GM21723 (cell line): ENCODE measurements at regions not wholly inside any gene's neighbourhood (a gene's known extent, or its start where the extent isn't known, plus 50 kb on each side); places are given as distances from the start of the nearest gene placed in this dataset.

ENCODE experiments used
- ATAC-seq: cut with Tn5 transposase; IDR thresholded peaks from one replicate; pipeline ENCODE4 v1.9.1; 2021; ENCODE audit warnings: mild to moderate bottlenecking, moderate library complexity; ENCODE audit not compliant: unreplicated experiment

DNA sequence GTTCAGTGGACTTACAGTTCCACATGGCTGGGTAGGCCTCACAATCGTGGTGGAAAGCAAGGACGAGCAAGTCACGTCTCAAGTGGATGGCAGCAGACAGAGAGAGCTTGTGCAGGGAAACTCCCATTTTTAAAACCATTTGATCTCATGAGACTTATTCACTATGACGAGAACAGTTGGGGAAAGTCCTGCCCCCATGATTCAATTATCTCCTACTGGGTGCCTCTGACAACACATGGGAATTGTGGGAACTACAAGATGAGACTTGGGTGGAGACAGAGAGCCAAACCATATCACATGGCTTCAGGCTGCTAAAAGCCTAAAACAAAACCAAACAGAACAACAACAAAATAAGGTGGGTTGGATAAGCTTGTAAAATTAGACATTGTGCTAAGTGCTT, 194.4 kb upstream of the CPEB2 start:
- no peak for ATAC-seq

DNA sequence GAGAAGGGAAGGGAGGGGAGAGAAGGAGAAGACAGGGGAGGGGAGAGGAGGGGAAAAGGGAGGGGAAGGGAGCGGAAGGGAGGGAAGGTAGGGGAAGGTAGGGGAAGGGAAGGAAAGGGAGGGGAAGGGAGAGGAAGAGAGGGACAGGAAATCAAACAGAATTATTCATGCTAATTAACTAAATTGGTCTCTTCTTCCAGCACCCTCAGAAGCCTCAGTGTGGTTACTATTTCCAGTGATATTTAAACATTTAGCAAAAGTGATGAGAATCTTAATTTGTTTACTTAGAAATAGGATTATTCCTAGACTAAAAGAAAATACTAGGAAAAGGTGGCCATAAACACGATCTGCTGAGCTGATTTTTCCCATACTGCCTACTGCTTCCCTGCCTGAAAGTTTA, 193.1 kb upstream of the CPEB2 start:
- ATAC-seq: no peak

DNA sequence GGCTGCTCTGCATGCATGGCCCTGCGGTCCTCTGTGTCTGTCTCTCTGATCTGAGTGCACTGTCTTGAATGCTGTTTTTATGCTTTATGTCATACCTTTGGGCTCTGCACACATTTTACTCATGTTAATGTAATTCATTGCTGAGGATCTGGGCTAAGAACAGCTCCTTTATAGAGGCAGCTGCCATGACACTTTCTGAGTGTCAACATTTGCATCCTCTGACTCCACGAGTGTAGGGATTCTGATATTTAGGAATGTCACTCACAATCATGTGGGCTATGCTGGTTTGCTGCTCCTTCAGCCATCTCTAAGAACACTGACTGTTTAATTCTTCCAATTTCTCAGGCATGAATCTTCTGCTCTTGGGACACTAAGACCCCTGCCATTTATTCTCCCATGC, 192.2 kb upstream of the CPEB2 start:
- ATAC-seq: no peak

DNA sequence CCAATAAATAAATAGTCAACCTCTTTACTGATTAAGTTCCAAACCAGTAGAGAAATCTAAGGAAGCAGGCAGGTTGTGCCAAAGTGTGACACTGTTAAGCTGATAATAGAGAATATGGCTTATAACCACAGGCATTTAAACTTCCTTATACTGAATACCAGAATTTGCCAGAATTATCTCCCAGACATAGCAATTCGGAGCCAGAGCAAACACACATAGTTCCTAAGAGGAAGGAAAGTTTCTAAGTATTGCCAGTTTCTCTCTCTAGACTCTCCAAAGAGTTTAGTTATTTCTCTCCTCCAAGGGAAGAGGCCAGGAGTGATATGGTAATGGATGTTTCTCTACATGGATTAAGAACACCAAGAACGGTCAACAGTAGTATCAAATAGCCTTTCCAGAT, 191.7 kb upstream of the CPEB2 start:
- no peak for ATAC-seq

DNA sequence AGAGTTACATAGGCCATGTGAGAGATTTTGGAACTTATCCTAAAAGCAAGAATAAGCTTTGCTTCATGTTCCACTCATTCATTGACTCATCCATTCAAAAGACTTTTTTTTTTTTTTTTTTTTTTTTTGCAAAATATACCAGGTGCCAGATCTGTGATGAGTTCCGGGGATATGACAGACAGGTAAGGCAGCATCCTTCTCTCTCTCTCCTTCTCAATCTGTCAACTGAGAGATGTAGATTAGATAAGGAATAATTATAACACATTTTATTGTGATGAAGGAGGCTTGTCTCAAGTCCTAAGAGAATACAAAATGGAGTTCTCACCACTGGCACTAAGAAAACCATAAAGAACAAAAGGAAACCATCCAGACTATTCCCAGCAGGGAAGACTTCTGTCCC, 190.2 kb upstream of the CPEB2 start:
- no peak for ATAC-seq

DNA sequence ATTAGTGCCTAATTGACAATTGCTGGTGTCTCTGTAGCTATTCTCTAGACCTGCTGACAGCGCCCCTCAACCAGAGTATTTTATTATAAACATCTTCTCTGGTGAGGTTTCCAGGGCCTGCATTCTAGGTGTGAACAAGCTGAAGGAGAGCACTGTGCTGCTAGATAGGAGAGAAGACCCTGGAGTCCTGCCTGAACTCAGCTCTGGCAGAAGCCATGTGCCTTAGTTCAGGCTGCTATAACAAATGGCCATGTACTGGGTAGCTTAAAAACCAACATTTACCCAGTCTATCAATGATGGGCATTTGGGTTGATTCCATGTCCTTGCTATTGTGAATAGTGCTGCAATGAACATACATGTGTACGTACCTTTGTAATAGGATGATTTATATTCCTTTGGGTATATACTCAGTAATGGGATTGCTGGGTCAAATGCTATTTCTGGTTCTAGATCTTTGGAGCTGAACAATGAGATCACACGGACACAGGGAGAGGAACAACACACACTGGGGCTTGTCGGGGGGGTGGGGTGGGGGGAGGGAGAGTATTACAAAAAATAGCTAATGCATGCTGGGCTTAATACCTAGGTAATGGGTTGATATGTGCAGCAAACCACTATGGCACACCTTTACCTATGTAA, 185.5 kb upstream of the CPEB2 start:
- ATAC-seq: no peak

DNA sequence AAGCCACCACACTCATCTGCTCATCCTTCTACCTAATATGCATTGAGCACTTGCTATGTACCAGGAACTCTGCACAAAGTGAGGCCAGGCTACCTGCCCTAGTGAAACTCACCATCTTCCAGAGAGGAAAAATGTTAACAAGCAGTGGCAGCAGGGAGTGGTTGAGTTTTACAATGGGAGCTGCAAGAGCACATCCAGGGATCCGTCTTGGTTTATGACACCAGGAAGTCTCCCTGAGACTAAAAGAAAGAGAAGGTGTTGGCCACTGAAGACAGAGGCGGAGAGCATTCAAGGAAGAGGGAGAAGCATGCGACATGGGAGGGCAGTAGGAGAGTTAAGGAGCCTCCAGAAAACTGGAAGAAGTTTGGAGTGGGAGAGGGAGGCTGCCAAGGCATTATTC, 178.1 kb upstream of the CPEB2 start:
- ATAC-seq: no peak

DNA sequence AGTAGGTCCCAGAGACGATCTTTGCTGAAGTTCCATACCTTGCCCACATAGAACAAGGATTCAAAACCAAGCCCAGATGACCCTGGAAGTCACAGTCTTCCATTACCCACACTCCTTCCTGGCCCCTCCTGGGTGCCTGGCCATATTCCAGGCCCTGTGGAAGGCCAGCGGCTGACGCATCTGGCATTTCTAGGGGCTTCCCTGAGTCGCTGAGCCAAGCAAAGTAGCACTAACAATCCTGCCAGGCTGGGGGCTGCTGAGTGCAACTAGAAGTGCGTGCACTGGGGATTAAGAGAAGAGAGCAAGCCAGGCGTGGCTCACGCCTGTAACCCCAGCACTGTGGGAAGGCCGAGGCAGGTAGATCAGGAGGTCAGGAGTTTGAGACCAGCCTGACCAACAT, 175.2 kb upstream of the CPEB2 start:
- ATAC-seq: no peak

DNA sequence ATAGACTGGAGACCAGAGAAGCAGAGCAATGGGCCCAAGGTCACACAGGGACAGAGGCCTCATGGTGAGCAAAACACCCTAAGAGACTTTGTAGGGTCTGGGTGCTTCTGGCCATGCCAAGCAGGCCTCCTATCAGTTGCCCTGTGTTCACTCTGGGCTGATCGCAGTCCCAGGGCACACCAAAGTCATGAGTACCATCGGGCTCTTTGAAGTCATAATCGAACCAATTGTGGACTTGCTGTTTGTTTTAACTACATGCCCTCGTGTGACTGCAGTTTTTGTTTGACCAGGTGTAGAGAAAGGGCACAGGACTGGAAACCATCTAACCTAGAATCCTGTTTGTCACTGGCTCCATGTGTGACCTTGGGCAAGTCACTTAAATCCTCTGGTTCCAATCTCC, 172.5 kb upstream of the CPEB2 start:
- ATAC-seq: no peak

DNA sequence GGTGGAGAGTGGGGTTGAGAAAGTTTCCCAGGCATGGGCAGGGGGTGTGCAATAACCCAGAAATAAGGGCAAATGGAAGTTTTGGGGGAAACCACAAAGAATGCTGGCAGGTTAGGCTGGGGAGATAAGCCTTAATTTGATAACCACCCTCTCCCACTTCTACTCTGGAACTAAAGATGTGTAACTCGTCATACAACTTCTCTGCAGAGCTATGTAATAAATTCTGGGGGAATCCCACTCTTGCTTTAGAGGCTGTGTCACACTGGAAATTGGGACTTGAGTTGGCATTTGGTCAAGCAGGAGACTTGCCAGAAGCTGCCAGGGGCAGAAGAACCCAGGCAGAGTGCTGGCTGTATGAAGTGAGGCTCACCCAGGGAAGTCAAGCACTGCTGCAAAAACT, 170.9 kb upstream of the CPEB2 start:
- ATAC-seq: no peak

DNA sequence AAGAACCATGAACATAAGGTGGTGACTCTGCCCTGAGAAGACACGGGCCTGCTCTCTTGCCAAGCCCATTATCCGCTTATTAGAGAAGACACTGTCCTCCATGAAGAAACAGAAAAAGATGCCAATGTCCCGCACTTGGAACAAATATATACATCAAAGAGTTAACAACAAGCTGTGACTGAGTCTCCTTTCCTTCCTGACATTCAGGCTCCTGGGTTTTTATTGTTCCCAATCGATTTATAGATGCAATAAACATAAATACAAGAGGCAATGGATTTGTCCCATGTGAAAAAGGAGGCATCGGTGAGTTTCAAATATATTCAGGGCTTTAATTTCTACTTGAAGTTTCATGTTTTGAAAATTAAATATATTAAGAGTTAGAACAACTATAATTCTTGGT, 169.2 kb upstream of the CPEB2 start:
- no peak for ATAC-seq

DNA sequence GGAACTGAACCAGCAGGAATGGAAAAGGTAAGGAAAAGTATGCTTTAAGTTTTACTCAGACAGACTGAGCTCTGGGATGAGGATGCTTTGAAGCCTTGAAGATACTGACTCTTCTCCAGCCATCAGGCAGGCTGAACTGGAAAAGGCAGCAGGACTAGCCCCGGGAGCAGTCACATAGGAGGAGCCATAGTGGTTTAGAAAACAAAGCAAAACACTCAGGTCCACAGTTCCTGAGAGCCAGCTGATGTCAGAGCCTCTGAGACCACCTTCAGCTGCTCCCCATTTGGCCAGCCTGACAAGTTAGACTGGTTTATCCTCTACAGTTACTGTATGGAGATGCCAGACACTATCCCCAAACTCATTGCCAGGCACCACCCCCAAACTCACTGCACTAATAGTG, 167.9 kb upstream of the CPEB2 start:
- no peak for ATAC-seq

DNA sequence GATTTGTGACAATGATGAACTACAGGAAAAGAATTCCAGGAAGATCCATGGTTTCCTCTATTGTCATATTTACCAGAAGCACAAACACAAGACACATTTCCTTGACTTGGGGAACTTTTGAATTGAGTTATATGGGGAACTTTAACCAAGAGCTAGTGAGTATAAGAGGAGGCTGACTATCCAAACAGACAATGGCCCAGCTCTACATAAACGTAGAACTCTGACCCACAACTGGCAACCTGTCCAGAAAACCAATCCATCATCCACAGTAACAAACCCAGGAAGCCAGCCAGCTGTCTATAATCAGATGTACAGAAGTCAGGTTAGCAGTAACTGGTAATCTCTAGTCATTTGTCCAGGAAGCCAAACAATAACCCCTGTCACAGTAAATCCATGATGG, 167.0 kb upstream of the CPEB2 start:
- no peak for ATAC-seq

DNA sequence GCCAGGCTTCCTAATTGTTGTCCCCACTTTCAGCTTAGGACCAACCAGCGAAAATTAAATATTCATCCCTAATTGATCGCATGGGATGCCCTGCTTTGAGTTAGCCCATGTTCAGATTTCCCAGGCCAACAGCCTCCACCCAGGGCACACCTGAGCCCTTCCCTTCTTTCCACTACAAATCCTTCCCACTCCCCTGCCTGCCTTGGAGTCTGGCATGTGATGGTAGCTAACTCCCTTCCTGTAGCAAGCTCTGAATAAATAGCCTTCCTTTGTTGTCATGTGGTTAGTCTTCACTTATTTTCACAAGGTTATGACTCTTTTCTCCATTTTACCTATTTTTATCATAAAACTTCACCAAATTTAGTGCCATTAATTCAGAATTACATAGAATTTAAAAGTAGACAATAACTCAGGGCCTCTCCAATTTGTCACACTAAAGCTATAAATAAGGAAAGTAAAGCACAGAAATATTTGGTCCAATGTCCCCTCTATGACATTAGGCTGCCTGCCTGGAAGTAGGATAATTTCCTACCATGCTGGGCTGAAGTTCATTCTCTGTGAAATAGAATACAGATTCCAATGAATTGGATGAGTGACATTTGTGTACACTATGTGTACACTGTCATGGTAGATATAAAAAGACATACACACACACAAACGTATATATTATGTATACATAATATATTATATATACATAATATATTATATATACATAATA, 166.4 kb upstream of the CPEB2 start:
- ATAC-seq: no peak

DNA sequence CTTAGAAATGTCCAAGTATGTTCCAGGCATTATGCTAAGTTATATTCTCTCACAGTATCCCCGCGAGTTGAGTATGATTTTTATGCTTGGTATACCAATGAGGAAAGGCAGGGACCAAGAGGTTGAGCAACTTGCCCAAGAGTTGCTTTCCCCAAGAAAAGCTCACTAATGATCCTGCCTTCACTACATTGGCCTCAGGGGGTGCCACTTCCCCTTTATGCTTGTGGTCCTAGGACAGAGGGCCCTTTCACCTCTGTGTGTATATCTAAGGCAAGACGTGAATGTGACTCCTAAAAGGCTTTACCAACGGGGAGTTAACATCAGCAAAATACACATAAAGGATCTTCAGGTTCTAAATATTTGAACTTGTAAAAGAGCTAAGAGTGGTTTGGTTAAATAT, 164.4 kb upstream of the CPEB2 start:
- no peak for ATAC-seq

DNA sequence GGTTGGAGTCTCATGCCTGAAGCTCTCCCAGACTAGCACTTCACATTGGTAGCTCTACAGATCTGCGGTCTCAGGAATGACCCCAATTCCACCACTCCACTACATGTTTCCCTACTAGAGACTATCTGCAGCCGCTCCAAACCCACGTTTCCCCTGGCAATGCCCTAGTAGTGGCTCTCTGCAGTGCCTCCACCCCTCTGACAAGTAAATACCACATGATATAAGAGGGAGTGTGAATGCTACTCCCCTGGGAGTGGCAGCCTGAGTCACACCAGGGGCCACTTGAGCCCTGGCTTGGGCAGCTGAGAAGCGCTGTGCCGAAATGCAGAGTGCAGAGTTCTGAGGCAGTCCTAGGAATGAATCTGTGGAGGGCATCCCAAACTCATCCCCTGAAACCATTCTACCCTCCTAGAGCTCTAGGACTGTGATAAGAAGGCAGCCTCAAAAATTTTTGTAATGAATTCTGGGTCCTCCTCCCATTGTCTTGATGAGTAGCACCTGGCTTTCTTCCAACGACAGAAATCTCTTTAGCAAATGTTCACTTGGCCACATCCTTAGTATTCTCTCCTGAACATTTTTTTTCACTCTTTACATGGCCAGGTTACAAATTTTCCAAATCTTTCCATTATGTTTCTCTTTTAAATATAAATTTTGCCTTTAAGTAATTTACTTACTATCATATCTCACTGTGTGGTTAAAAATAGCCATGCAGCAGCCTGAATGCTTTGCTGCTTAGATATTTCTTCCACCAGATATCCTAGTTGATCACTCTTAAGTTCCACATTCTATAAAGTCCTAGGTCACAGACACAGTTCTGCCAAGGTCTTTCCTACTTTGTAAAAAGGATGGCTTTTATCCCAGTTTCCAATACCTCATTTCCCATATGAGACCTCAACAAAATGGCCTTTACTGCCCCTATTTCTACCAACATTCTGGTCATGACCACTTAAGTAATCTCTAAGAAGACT, 160.2 kb upstream of the CPEB2 start:
- no peak for ATAC-seq

DNA sequence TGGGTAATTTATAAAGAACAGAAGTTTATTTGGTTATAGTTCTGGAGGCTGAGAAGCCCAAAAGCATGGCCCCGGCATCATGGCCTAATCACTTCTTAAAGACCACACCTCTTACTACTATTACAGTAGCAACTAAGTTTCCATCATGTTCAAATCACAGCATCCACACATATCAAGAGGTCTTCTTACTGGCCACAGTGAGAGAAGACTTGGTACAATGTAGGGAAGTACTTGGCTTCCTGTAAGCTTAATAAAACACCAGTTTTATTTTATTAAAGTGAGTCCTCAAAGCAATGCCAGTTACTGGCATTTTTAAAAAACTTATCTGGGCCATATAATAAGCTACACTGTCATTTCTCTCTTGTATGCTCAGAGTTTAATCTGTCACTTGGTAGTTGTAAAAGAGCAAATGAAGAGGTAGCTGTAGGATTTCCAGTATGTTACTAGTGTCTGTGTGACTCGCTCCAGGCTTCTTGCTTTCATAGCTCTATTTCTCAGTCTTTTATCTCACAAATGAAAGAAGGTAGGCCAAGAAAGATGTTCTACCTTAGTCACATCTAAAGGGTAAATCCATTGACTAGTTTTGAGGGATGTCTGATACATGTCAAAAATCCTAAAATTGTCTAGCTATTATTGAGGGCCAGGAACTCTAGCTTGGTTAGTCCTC, 159.2 kb upstream of the CPEB2 start:
- no peak for ATAC-seq

DNA sequence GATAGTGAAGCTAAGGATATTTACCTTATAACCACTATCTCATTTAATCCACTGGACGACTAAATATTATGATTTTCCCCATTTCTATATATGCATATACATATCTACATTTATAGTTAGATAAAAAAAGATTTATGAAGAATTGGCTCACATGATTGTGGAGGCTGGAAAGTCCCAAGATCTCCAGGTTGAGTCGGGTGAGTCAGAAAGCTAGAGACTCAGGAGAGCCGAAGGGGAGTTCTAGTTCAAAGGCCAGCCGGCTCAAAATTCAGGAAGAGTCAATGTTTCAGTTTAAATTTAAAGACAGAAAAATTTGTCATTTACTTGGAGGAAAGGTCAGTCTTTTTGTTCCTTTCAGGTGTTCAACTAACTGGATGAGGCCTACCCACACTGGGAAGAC, 158.2 kb upstream of the CPEB2 start:
- no peak for ATAC-seq

DNA sequence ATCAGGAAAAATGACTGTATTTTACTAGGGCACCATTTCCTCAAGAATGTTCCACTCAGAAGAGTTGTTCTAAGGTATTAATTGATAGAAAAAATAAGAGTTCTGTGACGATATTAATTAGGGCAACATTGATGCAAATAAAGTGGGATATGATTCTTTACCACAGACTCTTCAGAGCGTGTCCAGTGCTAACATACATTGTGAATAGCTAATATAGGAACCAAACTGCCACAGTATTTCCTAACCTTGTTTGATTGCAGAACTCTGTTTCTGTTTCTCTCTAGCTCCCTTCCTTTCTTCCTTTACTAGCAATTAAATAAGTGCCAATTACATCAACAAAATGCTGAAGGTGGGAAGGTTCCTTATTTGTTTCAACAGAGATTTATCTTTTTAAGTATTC, 154.1 kb upstream of the CPEB2 start:
- no peak for ATAC-seq

DNA sequence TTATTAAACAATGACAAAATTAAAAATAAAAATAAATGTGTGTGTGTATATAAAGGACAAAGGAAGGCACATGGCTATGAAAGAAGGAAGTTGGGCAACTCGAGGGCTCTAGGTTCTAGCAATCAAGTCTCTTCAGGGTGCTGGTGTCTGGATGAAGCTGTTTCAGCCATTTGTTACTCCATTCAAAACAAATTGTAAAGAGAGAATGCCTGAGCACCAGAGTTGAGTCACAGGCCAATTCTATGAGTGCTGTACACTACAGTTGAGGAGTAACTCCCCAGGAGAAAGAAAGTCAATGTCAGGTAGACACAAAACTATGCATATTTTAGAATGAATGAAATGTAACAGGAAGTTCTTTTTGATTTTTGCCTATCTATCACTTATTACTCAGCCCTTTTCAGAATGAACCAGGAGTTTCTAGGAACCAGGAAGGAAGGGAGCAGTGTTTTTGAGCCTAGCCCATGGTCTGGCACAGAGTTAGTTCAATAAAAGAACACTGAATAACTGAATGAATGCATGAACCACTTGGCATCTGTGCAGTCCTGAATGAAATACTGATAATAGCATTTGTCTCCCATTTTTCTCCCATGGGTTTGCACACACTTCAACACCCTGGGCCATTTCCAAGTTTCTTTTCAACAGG, 151.7 kb upstream of the CPEB2 start:
- ATAC-seq: no peak
